Lower lobe of right lung (tissue), 2 donors: ENCODE measurements at regions not wholly inside any gene's neighbourhood (a gene's known extent, or its start where the extent isn't known, plus 50 kb on each side); places are given as distances from the start of the nearest gene placed in this dataset.

Source experiments
- ATAC-seq, 2 donors: fragments of 200-7000 bp; cut with Tn5 transposase; one replicate each; pipeline ENCODE4 v1.9.1; 2020 to 2022; ENCODE audit warnings: mild to moderate bottlenecking in 2 of 2, moderate library complexity in 2 of 2
- DNase-seq: peaks from one replicate; pipeline ENCODE4 v3.0.0-alpha.2; 2020
- H3K27ac ChIP-seq: fragments of 200-600 bp; one replicate; pipeline ENCODE4 v1.8.0; 2022
- H3K27me3 ChIP-seq: fragments of 200-600 bp; one replicate; pipeline ENCODE4 v1.8.0; 2022; ENCODE audit warnings: low read depth
- H3K36me3 ChIP-seq: fragments of 200-600 bp; one replicate; pipeline ENCODE4 v1.8.0; 2022; ENCODE audit warnings: mild to moderate bottlenecking
- H3K4me1 ChIP-seq: fragments of 200-600 bp; one replicate; pipeline ENCODE4 v1.8.0; 2022
- H3K4me3 ChIP-seq: fragments of 200-600 bp; one replicate; pipeline ENCODE4 v1.8.0; 2022; ENCODE audit warnings: mild to moderate bottlenecking
- H3K9me3 ChIP-seq: fragments of 200-600 bp; one replicate; pipeline ENCODE4 v1.8.0; 2022
- intact Hi-C: fragments of 100-400 bp; cut with DNase I; formaldehyde crosslinking; loops from one replicate; pipeline ENCODE4 v1.11.0; 2022
- TF ChIP-seq, protein P1 (sequence below): fragments of 200-600 bp; IDR thresholded peaks from one replicate; pipeline ENCODE4 v1.8.0; 2022; ENCODE audit warnings: antibody characterized with exemption, mild to moderate bottlenecking
- donor health status: DM: no; HTN: yes; CAD: no; lungs with severe emphysema.

DNA sequence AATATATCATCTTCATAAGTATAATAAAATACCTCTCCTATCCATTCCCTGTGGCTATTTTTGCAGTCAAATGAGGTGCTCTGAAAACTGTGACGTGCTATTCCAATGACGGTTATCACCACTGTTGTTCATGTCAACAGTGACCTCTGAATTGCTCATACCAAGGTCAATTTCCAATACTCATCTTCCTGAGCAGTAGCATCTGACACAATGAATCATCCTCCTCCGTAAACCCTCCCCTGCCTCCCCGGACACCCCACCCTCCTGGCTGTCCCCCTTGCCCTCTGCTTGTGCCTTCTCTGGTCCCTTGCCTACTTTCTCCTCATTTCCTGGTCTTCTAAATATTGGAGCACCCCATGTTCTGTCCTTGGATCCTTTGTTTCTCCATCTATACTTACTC is 77.7 kb upstream of the SLC22A23 start:
- ATAC-seq (no peak), DNase-seq (no peak)
- Histone ChIP-seq H3K27ac (no peak overlapping the region), H3K4me1 (no peaks in the 10 kb centered on the region), H3K9me3 (no peaks in the 10 kb centered on the region), H3K4me3 (no peak overlapping the region), H3K27me3 (peaks cover 5% of the 10 kb centered on the region), H3K36me3 (no peaks in the 10 kb centered on the region)
- intact Hi-C loops = no loop called here
- TF ChIP-seq, protein P1, sequence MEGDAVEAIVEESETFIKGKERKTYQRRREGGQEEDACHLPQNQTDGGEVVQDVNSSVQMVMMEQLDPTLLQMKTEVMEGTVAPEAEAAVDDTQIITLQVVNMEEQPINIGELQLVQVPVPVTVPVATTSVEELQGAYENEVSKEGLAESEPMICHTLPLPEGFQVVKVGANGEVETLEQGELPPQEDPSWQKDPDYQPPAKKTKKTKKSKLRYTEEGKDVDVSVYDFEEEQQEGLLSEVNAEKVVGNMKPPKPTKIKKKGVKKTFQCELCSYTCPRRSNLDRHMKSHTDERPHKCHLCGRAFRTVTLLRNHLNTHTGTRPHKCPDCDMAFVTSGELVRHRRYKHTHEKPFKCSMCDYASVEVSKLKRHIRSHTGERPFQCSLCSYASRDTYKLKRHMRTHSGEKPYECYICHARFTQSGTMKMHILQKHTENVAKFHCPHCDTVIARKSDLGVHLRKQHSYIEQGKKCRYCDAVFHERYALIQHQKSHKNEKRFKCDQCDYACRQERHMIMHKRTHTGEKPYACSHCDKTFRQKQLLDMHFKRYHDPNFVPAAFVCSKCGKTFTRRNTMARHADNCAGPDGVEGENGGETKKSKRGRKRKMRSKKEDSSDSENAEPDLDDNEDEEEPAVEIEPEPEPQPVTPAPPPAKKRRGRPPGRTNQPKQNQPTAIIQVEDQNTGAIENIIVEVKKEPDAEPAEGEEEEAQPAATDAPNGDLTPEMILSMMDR = no peak

DNA sequence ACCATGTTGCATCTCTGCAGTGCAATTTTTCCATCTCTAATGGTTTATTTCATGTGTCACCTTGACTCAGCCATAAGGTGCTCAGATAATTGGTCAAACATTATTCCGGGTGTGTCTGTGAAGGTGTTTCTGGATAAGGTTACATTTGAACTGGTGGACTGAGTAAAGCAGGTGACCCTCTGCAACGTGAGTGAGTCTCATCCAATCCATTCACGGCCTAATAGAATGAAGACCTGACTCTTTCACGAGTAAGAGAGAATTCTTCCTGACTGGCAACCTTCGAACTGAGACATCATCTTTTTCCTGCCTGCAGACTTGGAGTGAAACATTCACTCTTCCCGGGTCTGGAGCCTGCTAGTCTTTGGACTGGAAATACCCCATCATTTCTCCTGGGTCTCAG is 77.1 kb upstream of the SLC22A23 start:
- peaks cover 5% of the 10 kb centered on the region for H3K27me3 ChIP-seq
- no peak for DNase-seq
- ATAC-seq = no peak
- TF ChIP-seq, protein P1 = no peak
- no peaks in the 10 kb centered on the region for H3K4me1 ChIP-seq
- H3K27ac ChIP-seq = no peak overlapping the region
- intact Hi-C loops = no loop called here
- H3K36me3 ChIP-seq = no peaks in the 10 kb centered on the region
- H3K9me3 ChIP-seq = no peaks in the 10 kb centered on the region
- no peak overlapping the region for H3K4me3 ChIP-seq

DNA sequence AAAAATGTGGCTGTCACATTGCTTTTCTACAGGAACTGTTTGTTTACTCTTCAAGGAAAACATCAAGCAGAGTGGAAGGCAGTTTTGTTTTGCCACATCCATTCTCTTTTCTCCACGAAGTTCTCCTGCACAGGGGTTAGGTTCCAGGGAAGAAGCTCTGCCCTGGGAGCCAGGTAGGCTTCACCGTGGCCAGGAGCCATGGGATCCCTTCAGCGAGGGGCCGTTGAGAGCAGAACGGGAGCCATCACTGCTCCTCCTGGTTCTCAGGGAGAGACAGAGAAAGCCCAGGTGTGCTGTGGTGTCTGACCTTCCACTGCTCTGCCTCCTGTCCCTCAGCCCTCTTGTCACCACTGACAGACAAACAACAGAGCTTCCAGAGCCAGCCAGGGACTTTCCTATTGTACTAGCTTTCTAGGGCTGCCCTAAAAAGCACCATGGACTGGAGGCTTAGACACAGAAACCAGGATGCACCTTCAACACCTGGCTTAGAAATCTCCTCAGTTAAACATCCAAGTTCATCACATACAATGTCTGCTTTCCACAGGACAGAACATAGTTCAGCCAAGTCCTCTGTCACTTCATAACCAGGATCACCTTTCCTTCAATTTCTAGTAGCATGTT is 75.6 kb upstream of the SLC22A23 start:
- no peaks in the 10 kb centered on the region for H3K4me1 ChIP-seq
- H3K27me3 ChIP-seq = peaks cover 5% of the 10 kb centered on the region
- no peak for DNase-seq
- H3K27ac ChIP-seq = no peak overlapping the region
- H3K4me3 ChIP-seq = no peak overlapping the region
- TF ChIP-seq, protein P1 = no peak
- H3K36me3 ChIP-seq = no peaks in the 10 kb centered on the region
- ATAC-seq = no peak
- H3K9me3 ChIP-seq = no peaks in the 10 kb centered on the region
- intact Hi-C loops = no loop called here

DNA sequence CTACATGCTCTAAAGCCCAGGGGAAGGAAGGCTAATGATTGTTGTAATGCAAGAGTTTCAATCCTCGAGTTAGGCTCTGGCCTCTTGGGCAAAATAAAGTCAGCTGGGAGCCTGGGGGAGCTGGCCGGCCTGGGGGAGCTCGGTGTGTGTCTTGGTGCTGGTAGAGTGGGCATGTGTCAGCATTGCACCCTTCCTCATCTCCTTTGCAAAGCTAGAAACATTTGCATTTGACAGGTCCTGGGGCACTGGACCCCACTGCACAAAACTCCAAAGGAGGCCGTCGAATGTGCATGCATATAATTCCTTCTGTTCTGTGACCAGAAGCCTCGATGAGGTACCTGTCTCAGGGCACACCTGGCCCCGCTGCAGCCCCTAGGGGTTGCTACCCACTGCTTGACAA is 74.6 kb upstream of the SLC22A23 start:
- no peak overlapping the region for H3K4me3 ChIP-seq
- ATAC-seq (no peak), DNase-seq (no peak)
- H3K27me3 ChIP-seq = peaks cover 5% of the 10 kb centered on the region
- H3K9me3 ChIP-seq = no peaks in the 10 kb centered on the region
- H3K4me1 ChIP-seq = no peaks in the 10 kb centered on the region
- H3K36me3 ChIP-seq = no peaks in the 10 kb centered on the region
- TF ChIP-seq, protein P1 = no peak
- no peak overlapping the region for H3K27ac ChIP-seq
- intact Hi-C loops = no loop called here

DNA sequence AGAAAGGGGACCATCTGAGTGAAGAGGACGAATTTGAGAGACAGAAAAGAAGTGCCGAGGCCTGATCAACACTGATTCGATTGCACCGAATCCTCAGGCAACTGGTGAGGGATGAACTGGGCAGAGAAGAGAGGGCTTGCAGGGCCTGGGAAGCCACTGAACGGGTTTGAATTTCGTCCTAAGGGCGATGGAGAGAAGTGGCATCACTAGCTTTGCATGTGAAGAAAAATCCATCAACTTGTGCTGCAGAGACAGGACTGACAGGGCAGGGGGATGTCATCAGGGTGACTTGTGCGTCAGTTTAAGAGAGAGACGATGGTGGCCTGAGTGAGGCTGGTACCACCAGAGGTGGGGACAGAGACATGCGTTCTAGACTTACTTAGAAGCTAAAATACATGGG is 73.7 kb upstream of the SLC22A23 start:
- no peaks in the 10 kb centered on the region for H3K4me1 ChIP-seq
- TF ChIP-seq, protein P1 = no peak
- H3K36me3 ChIP-seq = no peaks in the 10 kb centered on the region
- intact Hi-C loops = no loop called here
- H3K27ac ChIP-seq = no peak overlapping the region
- ATAC-seq = no peak
- H3K27me3 ChIP-seq = no peaks in the 10 kb centered on the region
- no peak for DNase-seq
- no peaks in the 10 kb centered on the region for H3K9me3 ChIP-seq
- no peak overlapping the region for H3K4me3 ChIP-seq

DNA sequence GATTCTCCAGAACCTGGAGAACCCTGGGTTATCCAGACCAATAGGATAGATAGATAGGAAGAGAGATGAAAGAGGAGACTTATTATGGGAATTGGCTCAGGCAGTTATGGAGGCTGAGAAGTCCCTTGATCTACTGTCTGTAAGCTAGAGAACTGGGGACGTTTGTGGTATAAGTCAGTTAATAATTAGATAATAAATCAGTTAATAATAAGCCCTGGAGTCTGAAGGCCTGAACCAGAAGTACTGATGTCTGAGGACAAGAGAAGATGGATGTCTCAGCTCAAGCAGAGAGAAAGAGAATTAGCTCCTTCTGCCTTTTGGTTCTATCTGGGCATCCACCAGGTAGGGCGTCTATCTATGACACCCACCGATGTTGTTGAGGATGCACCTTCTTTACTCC is 72.9 kb upstream of the SLC22A23 start:
- Histone ChIP-seq H3K9me3 (no peaks in the 10 kb centered on the region), H3K4me1 (no peaks in the 10 kb centered on the region), H3K27ac (no peak overlapping the region), H3K36me3 (no peaks in the 10 kb centered on the region), H3K27me3 (no peaks in the 10 kb centered on the region), H3K4me3 (no peak overlapping the region)
- intact Hi-C loops = no loop called here
- DNase-seq (no peak), ATAC-seq (no peak)
- TF ChIP-seq, protein P1 = no peak
